OCI-LY3 (cell line): ENCODE measurements at regions not wholly inside any gene's neighbourhood (a gene's known extent, or its start where the extent isn't known, plus 50 kb on each side); places are given as distances from the start of the nearest gene placed in this dataset.
"Not testable (repeated sequence)": the region's sequence is repeated elsewhere in the genome, so short reads cannot be mapped to it uniquely, and the experiment has no call there.

Experiments used
- H2AFZ ChIP-seq: fragments of 200-600, 300-600 bp; shearing (Covaris generic); 2 replicates; pipeline ENCODE4 v1.6.0; 2014; ENCODE audit warnings: antibody characterized with exemption, low read depth, low read length
- H3K27ac ChIP-seq: fragments of 200-600, 300-600 bp; sonication (generic); 2 replicates; pipeline ENCODE4 v1.5.1; 2014; ENCODE audit warnings: mild to moderate bottlenecking, low read length, moderate library complexity, mixed read lengths
- H3K27me3 ChIP-seq: fragments of 200-600, 300-600 bp; sonication (generic); 2 replicates; pipeline ENCODE4 v1.6.1; 2014; ENCODE audit warnings: low read depth, low read length, mixed read lengths
- H3K36me3 ChIP-seq: fragments of 200-600, 300-600 bp; sonication (generic); replicated peaks from 2 replicates; pipeline ENCODE3; 2014; ENCODE audit warnings: low read depth, low read length, mixed read lengths
- H3K4me1 ChIP-seq: fragments of 300-600, 200-600 bp; sonication (generic); 2 replicates; pipeline ENCODE4 v1.6.1; 2014; ENCODE audit warnings: low read length, mixed read lengths
- H3K4me2 ChIP-seq: fragments of 200-600, 300-600 bp; sonication (generic); 2 replicates; pipeline ENCODE4 v1.6.1; 2014; ENCODE audit warnings: low read length, mixed read lengths
- H3K4me3 ChIP-seq: fragments of 300-600, 200-600 bp; sonication (generic); 2 replicates; pipeline ENCODE4 v1.5.1; 2014; ENCODE audit warnings: antibody characterized with exemption, mild to moderate bottlenecking, low read length, moderate library complexity
- H3K79me2 ChIP-seq: fragments of 300-600, 200-600 bp; shearing (Covaris generic); 2 replicates; pipeline ENCODE4 v1.6.1; 2014; ENCODE audit warnings: mild to moderate bottlenecking, low read length, mixed read lengths
- H3K9ac ChIP-seq: fragments of 300-600, 200-600 bp; shearing (Covaris generic); 2 replicates; pipeline ENCODE4 v1.6.0; 2014; ENCODE audit warnings: mild to moderate bottlenecking, low read length, moderate library complexity
- H3K9me3 ChIP-seq: fragments of 200-600, 300-600 bp; shearing (Covaris generic); 2 replicates; pipeline ENCODE4 v1.6.1; 2014; ENCODE audit warnings: low read length, mixed read lengths; ENCODE audit not compliant: insufficient read depth
- H4K20me1 ChIP-seq: fragments of 200-600, 300-600 bp; sonication (generic); 2 replicates; pipeline ENCODE4 v1.6.1; 2016; ENCODE audit warnings: low read length, mixed read lengths; ENCODE audit not compliant: insufficient read depth
- CTCF ChIP-seq: fragments of 200-600, 300-600 bp; sonication (generic); IDR thresholded peaks from 2 replicates; pipeline ENCODE4 v1.5.1; 2014; ENCODE audit warnings: antibody characterized with exemption, low read length, low read depth
- EZH2phosphoT487 ChIP-seq: fragments of 200-600 bp; shearing (Covaris generic); IDR thresholded peaks from 2 replicates; pipeline ENCODE4 v1.6.1; 2018; ENCODE audit warnings: antibody characterized with exemption, mixed run types, low read depth

GRCh38 chr2:171266102-171266501 lies 105.4 kb upstream of the TLK1 start:
- H3K9me3 ChIP-seq, result no peaks in the 10 kb centered on the region
- no peaks in the 10 kb centered on the region for H4K20me1 ChIP-seq
- H3K4me2 ChIP-seq, result peak overlapping the region; percentile 93
- peaks cover 33% of the 10 kb centered on the region for H3K4me1 ChIP-seq
- peak overlapping the region; percentile 90 for H2AFZ ChIP-seq
- no peak for TF ChIP-seq EZH2phosphoT487
- TF ChIP-seq CTCF, result no peak
- H3K79me2 ChIP-seq, result no peaks in the 10 kb centered on the region
- no peak overlapping the region for H3K27ac ChIP-seq
- H3K9ac ChIP-seq, result peak overlapping the region; percentile 44
- no peaks in the 10 kb centered on the region for H3K36me3 ChIP-seq
- H3K27me3 ChIP-seq, result no peaks in the 10 kb centered on the region
- peak overlapping the region; percentile 66 for H3K4me3 ChIP-seq

- H3K4me1 ChIP-seq, result peaks cover 47% of the 10 kb centered on the region
- H3K4me3 ChIP-seq, H4K20me1 ChIP-seq, H3K9me3 ChIP-seq, H3K27me3 ChIP-seq, H3K9ac ChIP-seq, H3K4me2 ChIP-seq, H3K36me3 ChIP-seq, H3K79me2 ChIP-seq, H2AFZ ChIP-seq: not testable (repeated sequence)
- peak overlapping the region; percentile 62; the same call in 1 of the 2 replicates for H3K27ac ChIP-seq
These were observed 100.8 kb upstream of the TLK1 start for GRCh38 chr2:171261529-171261928.

GRCh38 chr2:171260471-171261424 lies 100.1 kb upstream of the TLK1 start:
- H3K4me2 ChIP-seq, result peak overlapping the region; percentile 52
- TF ChIP-seq EZH2phosphoT487 (no peak), CTCF (peak; percentile 26)
- H3K27ac ChIP-seq, result peak overlapping the region; percentile 62

GRCh38 chr2:171254666-171255065 lies 94.0 kb upstream of the TLK1 start:
- no peaks in the 10 kb centered on the region for H3K9me3 ChIP-seq
- H3K27ac ChIP-seq, result no peak overlapping the region
- no peaks in the 10 kb centered on the region for H4K20me1 ChIP-seq
- no peak for TF ChIP-seq CTCF
- H3K9ac ChIP-seq, result no peak overlapping the region
- no peaks in the 10 kb centered on the region for H3K27me3 ChIP-seq
- no peak overlapping the region for H3K4me3 ChIP-seq
- H3K36me3 ChIP-seq, result no peaks in the 10 kb centered on the region
- H2AFZ ChIP-seq, result no peak overlapping the region
- H3K4me1 ChIP-seq, result peaks cover 7% of the 10 kb centered on the region
- no peaks in the 10 kb centered on the region for H3K79me2 ChIP-seq
- H3K4me2 ChIP-seq, result no peak overlapping the region

More at GRCh38 chr2:171260471-171261424, 100.1 kb upstream of the TLK1 start:
- Histone ChIP-seq H3K79me2 (no peaks in the 10 kb centered on the region), H2AFZ (no peak overlapping the region; the same call in 1 of the 2 replicates), H3K4me3 (peak overlapping the region; percentile 18; the same call in 1 of the 2 replicates), H3K9me3 (no peaks in the 10 kb centered on the region), H3K4me1 (peaks cover 39% of the 10 kb centered on the region), H3K9ac (peak overlapping the region; percentile 5; the same call in 1 of the 2 replicates), H4K20me1 (no peaks in the 10 kb centered on the region), H3K36me3 (no peaks in the 10 kb centered on the region), H3K27me3 (no peaks in the 10 kb centered on the region)
